Spleen (tissue), 11 donors: ENCODE measurements at regions not wholly inside any gene's neighbourhood (a gene's known extent, or its start where the extent isn't known, plus 50 kb on each side); places are given as distances from the start of the nearest gene placed in this dataset.

Source experiments
- DNase-seq: peaks from one replicate; pipeline ENCODE4 v3.0.0-alpha.2; 2020
- H3K27ac ChIP-seq, 8 donors: fragments of 200-600 bp; sonication (generic) in 7 of 8; 1 replicate in 4 of 8; 2 replicates in 4 of 8; pipeline versions ENCODE4 v1.5.0 to v1.8.0; 2016 to 2021; ENCODE audit warnings: inconsistent platforms in 4 of 8, mild to moderate bottlenecking in 4 of 8, moderate library complexity in 1 of 8
- H3K27me3 ChIP-seq, 7 donors: fragments of 200-600 bp; sonication (generic) in 6 of 7; replicated peaks in 1 of 7; 1 replicate in 4 of 7; 2 replicates in 3 of 7; pipeline versions ENCODE4 v1.5.0 to v1.8.0; 2016 to 2021; ENCODE audit warnings: inconsistent platforms in 3 of 7, mild to moderate bottlenecking in 1 of 7
- H3K36me3 ChIP-seq, 6 donors: fragments of 200-600 bp; sonication (generic) in 5 of 6; 1 replicate in 4 of 6; 2 replicates in 2 of 6; pipeline versions ENCODE4 v1.5.0 to v1.8.0; 2016 to 2021; ENCODE audit warnings: inconsistent platforms in 2 of 6
- H3K4me1 ChIP-seq, 6 donors: fragments of 200-600 bp; sonication (generic) in 5 of 6; 1 replicate in 3 of 6; 2 replicates in 3 of 6; pipeline versions ENCODE4 v1.5.0 to v1.8.0; 2016 to 2021; ENCODE audit warnings: inconsistent platforms in 3 of 6
- H3K4me3 ChIP-seq, 8 donors: fragments of 200-600 bp; sonication (generic) in 7 of 8; 1 replicate in 4 of 8; 2 replicates in 4 of 8; pipeline versions ENCODE4 v1.5.0 to v1.8.0; 2016 to 2021; ENCODE audit warnings: inconsistent platforms in 4 of 8, mild to moderate bottlenecking in 4 of 8, moderate library complexity in 2 of 8
- H3K9me3 ChIP-seq, 8 donors: fragments of 200-600 bp; sonication (generic) in 7 of 8; 1 replicate in 4 of 8; 2 replicates in 4 of 8; pipeline versions ENCODE4 v1.5.0 to v1.8.0; 2016 to 2021; ENCODE audit warnings: inconsistent platforms in 4 of 8
- CTCF ChIP-seq, 11 experiments: fragments of 200-600 bp in 7 of 11; fragments of 450-650 bp in 4 of 11; sonication (generic) in 4 of 11; IDR thresholded peaks in 8 of 11; conservative IDR thresholded peaks in 3 of 11; 1 replicate in 7 of 11; 2 replicates in 4 of 11; pipeline versions ENCODE4 v1.4.0 to v1.8.0; 2016 to 2021; ENCODE audit warnings: antibody characterized with exemption in 11 of 11, inconsistent platforms in 4 of 11, mild to moderate bottlenecking in 1 of 11
- POLR2A ChIP-seq, 3 donors: fragments of 450-650 bp; IDR thresholded peaks; one replicate each; pipeline ENCODE4 v1.5.1; 2017; ENCODE audit warnings: antibody characterized with exemption in 3 of 3, mild to moderate bottlenecking in 1 of 3
- POLR2AphosphoS5 ChIP-seq, 3 donors: sonication (generic); formaldehyde crosslinking; IDR thresholded peaks; one replicate each; pipeline ENCODE4 v1.5.1; 2017; ENCODE audit warnings: antibody characterized with exemption in 3 of 3
- WGBS, 5 donors: extraction: QIAGEN DNeasy Blood & Tissue Kit in 3 of 5; methylation state at CpG; one replicate each; pipeline versions ENCODE4 v1.1.5 to v1.1.7; 2013 to 2018; 5-methylcytosine and 5-hydroxymethylcytosine counted together
- intact Hi-C: fragments of 100-400 bp; cut with DNase I; formaldehyde crosslinking; loops from one replicate; pipeline ENCODE4 v1.15.0; 2023; ENCODE audit warnings: low total_unique reads
- donor health status: healthy with polysubstance abuse.
- donor health status: DM: no; HTN: no; CAD: no; lungs with moderate emphysema.
- donor health status: DM: no; HTN: no; CAD: no.
- donor health status: Bipolar disorder and iron deficiency.
- donor health status: healthy.
- donor health status: DM: no; HTN: no; CAD: no.
- donor health status: DM: yes; HTN: yes; CAD: no.

DNA sequence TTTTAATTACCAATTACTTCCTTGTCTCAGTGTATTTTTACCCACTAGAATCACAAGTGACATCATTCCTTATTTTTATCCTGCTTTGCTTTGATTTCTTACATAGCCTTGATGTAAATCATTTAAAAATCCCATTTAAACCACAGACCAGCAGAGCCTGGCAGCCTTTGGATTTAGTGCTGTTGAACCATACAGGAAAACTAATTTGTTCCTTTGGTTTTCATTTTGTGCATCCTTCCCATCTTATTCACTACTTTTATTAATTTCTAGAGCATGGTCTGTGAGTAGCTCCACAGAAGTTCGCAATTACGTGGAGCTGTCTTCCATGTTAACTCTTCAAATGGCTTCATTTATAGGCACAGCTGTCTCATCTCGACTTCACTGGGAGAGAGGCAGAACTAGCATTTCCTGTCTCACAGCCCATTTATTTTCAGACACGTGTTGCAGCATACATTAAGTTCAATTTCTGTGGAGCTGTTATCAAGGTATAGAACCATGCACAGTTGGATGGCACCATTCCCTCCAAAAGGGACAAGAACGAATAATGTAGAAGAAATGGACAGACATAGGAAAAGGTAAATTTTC is 235.3 kb downstream of the MRPL39 start:
- TF ChIP-seq POLR2A (IDR thresholded peaks at IDR 0.05) (no peak), CTCF (IDR thresholded peaks at IDR 0.05 in 8 of 11, conservative IDR thresholded peaks at IDR 0.05 in 3 of 11) (no peak), POLR2AphosphoS5 (IDR thresholded peaks at IDR 0.05) (no peak)
- Histone ChIP-seq H3K4me3 (no peak overlapping the region), H3K27ac (no peak overlapping the region), H3K4me1 (no peaks in the 10 kb centered on the region), H3K27me3 (no peaks in the 10 kb centered on the region), H3K36me3 (no peaks in the 10 kb centered on the region), H3K9me3 (no peaks in the 10 kb centered on the region)
- intact Hi-C loops, result no loop called here
- 52 to 60% (median 54%) methylated on average over 5 of the region's 5 CpGs for WGBS, 5 donors
- no peak for DNase-seq

GRCh38 chr21:25370311-25370744 is 237.0 kb downstream of the MRPL39 start:
- TF ChIP-seq CTCF (IDR thresholded peaks at IDR 0.05 in 8 of 11, conservative IDR thresholded peaks at IDR 0.05 in 3 of 11) (no peak), POLR2A (IDR thresholded peaks at IDR 0.05) (no peak), POLR2AphosphoS5 (IDR thresholded peaks at IDR 0.05) (no peak)
- Histone ChIP-seq H3K27me3 (no peaks in the 10 kb centered on the region), H3K27ac (no peak overlapping the region), H3K4me1 (no peaks in the 10 kb centered on the region), H3K4me3 (no peak overlapping the region), H3K9me3 (no peaks in the 10 kb centered on the region), H3K36me3 (no peaks in the 10 kb centered on the region)
- intact Hi-C loops, result no loop called here
- WGBS, 5 donors, result 82 to 92% (median 89%) methylated on average over 6 of the region's 6 CpGs
- no peak for DNase-seq

- Histone ChIP-seq H3K4me3 (no peak overlapping the region), H3K36me3 (no peaks in the 10 kb centered on the region), H3K27ac (no peak overlapping the region), H3K4me1 (no peaks in the 10 kb centered on the region), H3K9me3 (no peaks in the 10 kb centered on the region), H3K27me3 (no peaks in the 10 kb centered on the region)
- no peak for TF ChIP-seq POLR2AphosphoS5 (IDR thresholded peaks at IDR 0.05)
- no peak for TF ChIP-seq CTCF (IDR thresholded peaks at IDR 0.05 in 8 of 11, conservative IDR thresholded peaks at IDR 0.05 in 3 of 11)
- TF ChIP-seq POLR2A (IDR thresholded peaks at IDR 0.05), result no peak
- 71 to 88% (median 77%) methylated on average over 4 of the region's 4 CpGs for WGBS, 5 donors
- DNase-seq, result no peak
- intact Hi-C loops, result no loop called here
Observed at GRCh38 chr21:25369524-25370300, 237.6 kb downstream of the MRPL39 start.

- Histone ChIP-seq H3K27me3 (no peaks in the 10 kb centered on the region), H3K9me3 (no peaks in the 10 kb centered on the region), H3K4me3 (no peak overlapping the region), H3K36me3 (no peaks in the 10 kb centered on the region), H3K27ac (no peak overlapping the region), H3K4me1 (no peaks in the 10 kb centered on the region)
- TF ChIP-seq CTCF (IDR thresholded peaks at IDR 0.05 in 8 of 11, conservative IDR thresholded peaks at IDR 0.05 in 3 of 11) (no peak), POLR2AphosphoS5 (IDR thresholded peaks at IDR 0.05) (no peak), POLR2A (IDR thresholded peaks at IDR 0.05) (no peak)
- 84 to 86% (median 85%) methylated on average over 7 of the region's 7 CpGs for WGBS, 5 donors
- intact Hi-C loops, result no loop called here
- no peak for DNase-seq
Observed at GRCh38 chr21:25368531-25368930, 238.8 kb downstream of the MRPL39 start.
